ENCODE measurements at regions not wholly inside any gene's neighbourhood (a gene's known extent, or its start where the extent isn't known, plus 50 kb on each side); places are given as distances from the start of the nearest gene placed in this dataset.

DNA sequence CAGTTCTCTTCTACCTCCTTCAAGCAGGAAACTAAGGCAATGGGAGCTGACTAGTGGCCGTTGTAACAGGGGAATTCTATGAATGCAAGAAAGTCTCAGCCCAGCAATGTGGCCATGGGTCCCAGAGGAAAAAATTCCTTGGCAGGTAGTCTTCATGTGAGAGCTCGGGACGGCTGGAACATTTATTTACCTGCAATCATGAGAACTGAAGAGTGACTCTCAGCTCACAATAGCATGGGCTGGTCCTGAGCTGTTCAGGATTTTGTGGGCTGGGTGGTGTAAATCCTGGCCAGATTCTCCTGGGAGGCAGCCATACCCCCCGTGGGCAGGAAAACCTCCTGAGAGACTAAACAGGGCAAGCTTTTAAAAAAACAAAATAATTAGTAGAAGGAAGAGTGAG, 330.3 kb upstream of the CTNNB1 start:
- no peak for TF ChIP-seq POLR2A (IDR thresholded peaks at IDR 0.05)
- TF ChIP-seq, protein P1, sequence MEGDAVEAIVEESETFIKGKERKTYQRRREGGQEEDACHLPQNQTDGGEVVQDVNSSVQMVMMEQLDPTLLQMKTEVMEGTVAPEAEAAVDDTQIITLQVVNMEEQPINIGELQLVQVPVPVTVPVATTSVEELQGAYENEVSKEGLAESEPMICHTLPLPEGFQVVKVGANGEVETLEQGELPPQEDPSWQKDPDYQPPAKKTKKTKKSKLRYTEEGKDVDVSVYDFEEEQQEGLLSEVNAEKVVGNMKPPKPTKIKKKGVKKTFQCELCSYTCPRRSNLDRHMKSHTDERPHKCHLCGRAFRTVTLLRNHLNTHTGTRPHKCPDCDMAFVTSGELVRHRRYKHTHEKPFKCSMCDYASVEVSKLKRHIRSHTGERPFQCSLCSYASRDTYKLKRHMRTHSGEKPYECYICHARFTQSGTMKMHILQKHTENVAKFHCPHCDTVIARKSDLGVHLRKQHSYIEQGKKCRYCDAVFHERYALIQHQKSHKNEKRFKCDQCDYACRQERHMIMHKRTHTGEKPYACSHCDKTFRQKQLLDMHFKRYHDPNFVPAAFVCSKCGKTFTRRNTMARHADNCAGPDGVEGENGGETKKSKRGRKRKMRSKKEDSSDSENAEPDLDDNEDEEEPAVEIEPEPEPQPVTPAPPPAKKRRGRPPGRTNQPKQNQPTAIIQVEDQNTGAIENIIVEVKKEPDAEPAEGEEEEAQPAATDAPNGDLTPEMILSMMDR (IDR thresholded peaks at IDR 0.05), result no peak
- no peak for TF ChIP-seq POLR2AphosphoS5 (IDR thresholded peaks at IDR 0.05)

Data from breast epithelium (tissue), 3 donors.